ENCODE measurements at regions not wholly inside any gene's neighbourhood (a gene's known extent, or its start where the extent isn't known, plus 50 kb on each side); places are given as distances from the start of the nearest gene placed in this dataset.

GRCh38 chr21:22758478-22758877 lies 1760.3 kb downstream of the NCAM2 start:
- TF ChIP-seq EP300 (IDR thresholded peaks at IDR 0.05): no peak
- TF ChIP-seq, protein P1, sequence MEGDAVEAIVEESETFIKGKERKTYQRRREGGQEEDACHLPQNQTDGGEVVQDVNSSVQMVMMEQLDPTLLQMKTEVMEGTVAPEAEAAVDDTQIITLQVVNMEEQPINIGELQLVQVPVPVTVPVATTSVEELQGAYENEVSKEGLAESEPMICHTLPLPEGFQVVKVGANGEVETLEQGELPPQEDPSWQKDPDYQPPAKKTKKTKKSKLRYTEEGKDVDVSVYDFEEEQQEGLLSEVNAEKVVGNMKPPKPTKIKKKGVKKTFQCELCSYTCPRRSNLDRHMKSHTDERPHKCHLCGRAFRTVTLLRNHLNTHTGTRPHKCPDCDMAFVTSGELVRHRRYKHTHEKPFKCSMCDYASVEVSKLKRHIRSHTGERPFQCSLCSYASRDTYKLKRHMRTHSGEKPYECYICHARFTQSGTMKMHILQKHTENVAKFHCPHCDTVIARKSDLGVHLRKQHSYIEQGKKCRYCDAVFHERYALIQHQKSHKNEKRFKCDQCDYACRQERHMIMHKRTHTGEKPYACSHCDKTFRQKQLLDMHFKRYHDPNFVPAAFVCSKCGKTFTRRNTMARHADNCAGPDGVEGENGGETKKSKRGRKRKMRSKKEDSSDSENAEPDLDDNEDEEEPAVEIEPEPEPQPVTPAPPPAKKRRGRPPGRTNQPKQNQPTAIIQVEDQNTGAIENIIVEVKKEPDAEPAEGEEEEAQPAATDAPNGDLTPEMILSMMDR (IDR thresholded peaks at IDR 0.05): no peak
- no peak for TF ChIP-seq POLR2AphosphoS5 (IDR thresholded peaks at IDR 0.05)

All from suprapubic skin (tissue), 4 donors.